Adrenal gland (tissue), 9 donors: ENCODE measurements at regions not wholly inside any gene's neighbourhood (a gene's known extent, or its start where the extent isn't known, plus 50 kb on each side); places are given as distances from the start of the nearest gene placed in this dataset.

Source experiments
- DNase-seq, 7 donors: peaks; one replicate each; pipeline ENCODE4 v3.0.0-alpha.2; 2019 to 2020
- H3K27ac ChIP-seq, 5 donors: fragments of 200-600 bp; sonication (generic) in 4 of 5; 1 replicate in 3 of 5; 2 replicates in 2 of 5; pipeline versions ENCODE4 v1.5.1 to v1.8.0; 2016 to 2020; ENCODE audit warnings: mild to moderate bottlenecking in 1 of 5
- H3K27me3 ChIP-seq: fragments of 200-600 bp; 2 replicates; pipeline ENCODE4 v1.8.0; 2021
- H3K36me3 ChIP-seq, 2 donors: fragments of 200-600 bp; replicated peaks in 1 of 2; 1 replicate in 1 of 2; 2 replicates in 1 of 2; pipeline versions ENCODE4 v1.5.1 to v1.8.0; 2018 to 2022
- H3K4me1 ChIP-seq, 2 donors: fragments of 200-600 bp; replicated peaks in 1 of 2; 1 replicate in 1 of 2; 2 replicates in 1 of 2; pipeline versions ENCODE4 v1.5.1 to v1.8.0; 2018 to 2021
- H3K4me3 ChIP-seq, 4 donors: fragments of 200-600 bp; sonication (generic) in 3 of 4; one replicate each; pipeline ENCODE4 v1.5.1; 2016 to 2018
- H3K9me3 ChIP-seq, 3 donors: fragments of 200-600 bp; sonication (generic) in 1 of 3; replicated peaks in 1 of 3; 1 replicate in 2 of 3; 2 replicates in 1 of 3; pipeline versions ENCODE4 v1.5.1 to v1.8.0; 2016 to 2021
- POLR2A ChIP-seq, 2 donors: fragments of 450-650 bp; IDR thresholded peaks; one replicate each; pipeline ENCODE4 v1.6.1; 2017; ENCODE audit warnings: antibody characterized with exemption in 2 of 2, mild to moderate bottlenecking in 2 of 2, moderate library complexity in 1 of 2
- WGBS, 4 donors: extraction: QIAGEN DNeasy Blood & Tissue Kit in 2 of 4; methylation state at CpG; one replicate each; pipeline versions ENCODE4 v1.1.5 to v1.1.7; 2013 to 2017; 5-methylcytosine and 5-hydroxymethylcytosine counted together
- intact Hi-C, 2 donors: fragments of 100-400 bp; cut with DNase I; formaldehyde crosslinking; loops; one replicate each; pipeline versions ENCODE4 v1.14.1 to v1.15.0; 2022 to 2023
- TF ChIP-seq, protein P1 (sequence below), 6 experiments: fragments of 450-650 bp in 4 of 6; fragments of 200-600 bp in 2 of 6; sonication (generic) in 1 of 6; IDR thresholded peaks; 1 replicate in 5 of 6; 2 replicates in 1 of 6; pipeline versions ENCODE4 v1.5.1 to v1.8.0; 2016 to 2021; ENCODE audit warnings: antibody characterized with exemption in 6 of 6, mild to moderate bottlenecking in 2 of 6, moderate library complexity in 1 of 6
- donor health status: healthy with polysubstance abuse.
- donor health status: Bipolar disorder and iron deficiency.
- donor health status: DM: yes; HTN: yes; CAD: no.
- donor health status: DM: no; HTN: no; CAD: no.
- donor health status: DM: no; HTN: no; CAD: no.

DNA sequence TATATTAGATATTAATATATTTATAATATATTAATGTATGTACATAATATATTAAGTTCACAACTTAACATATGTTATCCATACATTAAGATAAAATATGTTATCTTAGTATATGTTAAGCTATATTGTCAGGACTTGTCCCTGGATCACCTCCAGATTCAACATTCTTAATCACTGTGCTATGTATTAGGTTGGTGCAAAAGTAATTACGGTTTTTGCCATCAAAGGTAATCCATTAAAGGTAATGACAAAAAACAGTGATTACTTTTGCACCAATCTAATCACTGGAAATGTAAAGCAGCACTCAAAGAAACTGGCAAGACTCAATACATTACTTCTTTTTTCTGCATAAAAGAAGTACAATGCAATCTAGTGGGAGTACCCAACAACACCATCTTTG lies 1099.0 kb upstream of the SLC39A10 start:
- H3K27ac ChIP-seq: no peak overlapping the region
- TF ChIP-seq POLR2A (IDR thresholded peaks at IDR 0.05): no peak
- TF ChIP-seq, protein P1, sequence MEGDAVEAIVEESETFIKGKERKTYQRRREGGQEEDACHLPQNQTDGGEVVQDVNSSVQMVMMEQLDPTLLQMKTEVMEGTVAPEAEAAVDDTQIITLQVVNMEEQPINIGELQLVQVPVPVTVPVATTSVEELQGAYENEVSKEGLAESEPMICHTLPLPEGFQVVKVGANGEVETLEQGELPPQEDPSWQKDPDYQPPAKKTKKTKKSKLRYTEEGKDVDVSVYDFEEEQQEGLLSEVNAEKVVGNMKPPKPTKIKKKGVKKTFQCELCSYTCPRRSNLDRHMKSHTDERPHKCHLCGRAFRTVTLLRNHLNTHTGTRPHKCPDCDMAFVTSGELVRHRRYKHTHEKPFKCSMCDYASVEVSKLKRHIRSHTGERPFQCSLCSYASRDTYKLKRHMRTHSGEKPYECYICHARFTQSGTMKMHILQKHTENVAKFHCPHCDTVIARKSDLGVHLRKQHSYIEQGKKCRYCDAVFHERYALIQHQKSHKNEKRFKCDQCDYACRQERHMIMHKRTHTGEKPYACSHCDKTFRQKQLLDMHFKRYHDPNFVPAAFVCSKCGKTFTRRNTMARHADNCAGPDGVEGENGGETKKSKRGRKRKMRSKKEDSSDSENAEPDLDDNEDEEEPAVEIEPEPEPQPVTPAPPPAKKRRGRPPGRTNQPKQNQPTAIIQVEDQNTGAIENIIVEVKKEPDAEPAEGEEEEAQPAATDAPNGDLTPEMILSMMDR (IDR thresholded peaks at IDR 0.05): no peak
- intact Hi-C loops: loop anchor here in 1 of 2 donors (10.0 kb wide), 1 partner anchor 757 kb away; no protein-coding TSS in a partner anchor
- H3K36me3 ChIP-seq: no peaks in the 10 kb centered on the region
- H3K27me3 ChIP-seq: no peaks in the 10 kb centered on the region
- H3K4me1 ChIP-seq: no peaks in the 10 kb centered on the region
- 78 to 91% (median 86%) methylated on average over 1 of the region's 1 CpG for WGBS, 4 donors
- no peak for DNase-seq
- no peak overlapping the region for H3K4me3 ChIP-seq
- H3K9me3 ChIP-seq: no peaks in the 10 kb centered on the region

- Histone ChIP-seq H3K4me3 (no peak overlapping the region), H3K27me3 (no peaks in the 10 kb centered on the region), H3K9me3 (no peaks in the 10 kb centered on the region), H3K4me1 (no peaks in the 10 kb centered on the region), H3K27ac (no peak overlapping the region), H3K36me3 (no peaks in the 10 kb centered on the region)
- DNase-seq: no peak
- intact Hi-C loops: loop anchor here in 1 of 2 donors (10.0 kb wide), 1 partner anchor 758 kb away; no protein-coding TSS in a partner anchor
- TF ChIP-seq POLR2A (IDR thresholded peaks at IDR 0.05): no peak
- TF ChIP-seq, protein P1 (IDR thresholded peaks at IDR 0.05): no peak
- 81 to 85% (median 84%) methylated on average over 3 of the region's 3 CpGs for WGBS, 4 donors
Observed at GRCh38 chr2:194556629-194557028, 1100.4 kb upstream of the SLC39A10 start.

DNA sequence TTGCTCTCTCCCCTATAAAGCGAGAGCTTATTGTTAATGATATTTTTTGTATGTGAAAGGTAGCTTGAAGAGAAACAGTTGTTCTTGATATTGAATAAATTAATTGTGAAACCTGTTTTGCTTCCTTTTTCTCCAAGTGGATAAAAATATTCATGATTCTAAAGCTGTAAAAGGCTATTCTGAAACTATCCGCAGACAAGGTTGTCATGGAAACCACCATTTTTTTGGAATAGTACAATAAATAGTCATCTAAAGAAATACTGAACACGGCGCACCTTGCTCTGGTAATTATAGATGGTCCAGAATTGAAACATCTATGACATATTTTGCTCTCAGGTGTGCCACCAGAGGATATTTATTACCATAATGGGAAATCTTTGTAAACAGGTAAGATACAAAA lies 1103.0 kb upstream of the SLC39A10 start:
- WGBS, 4 donors: 89 to 94% (median 91%) methylated on average over 4 of the region's 4 CpGs
- TF ChIP-seq, protein P1 (IDR thresholded peaks at IDR 0.05): no peak
- no peak for TF ChIP-seq POLR2A (IDR thresholded peaks at IDR 0.05)
- Histone ChIP-seq H3K9me3 (no peaks in the 10 kb centered on the region), H3K27ac (no peak overlapping the region), H3K4me1 (no peaks in the 10 kb centered on the region), H3K4me3 (no peak overlapping the region), H3K36me3 (no peaks in the 10 kb centered on the region), H3K27me3 (no peaks in the 10 kb centered on the region)
- intact Hi-C loops: loop anchor here in 1 of 2 donors (10.0 kb wide), 1 partner anchor 761 kb away; no protein-coding TSS in a partner anchor
- DNase-seq: no peak

- Histone ChIP-seq H3K27ac (no peak overlapping the region), H3K4me3 (no peak overlapping the region), H3K36me3 (no peaks in the 10 kb centered on the region), H3K9me3 (no peaks in the 10 kb centered on the region), H3K4me1 (no peaks in the 10 kb centered on the region), H3K27me3 (no peaks in the 10 kb centered on the region)
- 85 to 94% (median 89%) methylated on average over 1 of the region's 1 CpG for WGBS, 4 donors
- intact Hi-C loops: loop anchor here in 1 of 2 donors (10.0 kb wide), 1 partner anchor 764 kb away; no protein-coding TSS in a partner anchor
- no peak for DNase-seq
- TF ChIP-seq, protein P1 (IDR thresholded peaks at IDR 0.05): no peak
- TF ChIP-seq POLR2A (IDR thresholded peaks at IDR 0.05): no peak
Observed at GRCh38 chr2:194550702-194551101, 1106.3 kb upstream of the SLC39A10 start.
